NCI-H2171 (cell line): ENCODE measurements at regions not wholly inside any gene's neighbourhood (a gene's known extent, or its start where the extent isn't known, plus 50 kb on each side); places are given as distances from the start of the nearest gene placed in this dataset.
"Not testable (repeated sequence)": the region's sequence is repeated elsewhere in the genome, so short reads cannot be mapped to it uniquely, and the experiment has no call there.

Experiments used
- DNase-seq: peaks from one replicate; lab custom pipeline; 2025; lab: John Stamatoyannopoulos, UW

GRCh38 chr5:166074582-166075481, 2216.6 kb upstream of the WWC1 start:
- no peak for DNase-seq

- DNase-seq = no peak
Measured at GRCh38 chr5:166083183-166083959, 2208.1 kb upstream of the WWC1 start.

GRCh38 chr5:166086568-166086967, 2204.9 kb upstream of the WWC1 start:
- DNase-seq = no peak

- no peak for DNase-seq
Measured at GRCh38 chr5:166088389-166089039, 2202.9 kb upstream of the WWC1 start.

- DNase-seq = no peak
Measured at GRCh38 chr5:166091931-166092330, 2199.5 kb upstream of the WWC1 start.

GRCh38 chr5:166093312-166093711, 2198.1 kb upstream of the WWC1 start:
- DNase-seq = no peak

GRCh38 chr5:166102947-166103346, 2188.5 kb upstream of the WWC1 start:
- no peak for DNase-seq

- DNase-seq = no peak
Measured at GRCh38 chr5:166111021-166111420, 2180.4 kb upstream of the WWC1 start.

- no peak for DNase-seq
Measured at GRCh38 chr5:166117072-166118066, 2174.1 kb upstream of the WWC1 start.

GRCh38 chr5:166119506-166119905, 2171.9 kb upstream of the WWC1 start:
- no peak for DNase-seq

- DNase-seq = no peak
Measured at GRCh38 chr5:166123717-166124116, 2167.7 kb upstream of the WWC1 start.

GRCh38 chr5:166127766-166128570, 2163.5 kb upstream of the WWC1 start:
- DNase-seq = no peak

- not testable (repeated sequence) for DNase-seq
Measured at GRCh38 chr5:166145107-166145506, 2146.3 kb upstream of the WWC1 start.

- DNase-seq = no peak
Measured at GRCh38 chr5:166163996-166164610, 2127.3 kb upstream of the WWC1 start.

GRCh38 chr5:166165596-166165995, 2125.8 kb upstream of the WWC1 start:
- DNase-seq = no peak

- DNase-seq = no peak
Measured at GRCh38 chr5:166166071-166166470, 2125.4 kb upstream of the WWC1 start.

GRCh38 chr5:166172597-166172996, 2118.8 kb upstream of the WWC1 start:
- no peak for DNase-seq

GRCh38 chr5:166178411-166179080, 2112.9 kb upstream of the WWC1 start:
- no peak for DNase-seq

- DNase-seq = no peak
Measured at GRCh38 chr5:166185185-166185584, 2106.3 kb upstream of the WWC1 start.
